ENCODE measurements at regions not wholly inside any gene's neighbourhood (a gene's known extent, or its start where the extent isn't known, plus 50 kb on each side); places are given as distances from the start of the nearest gene placed in this dataset.

- no peak for TF ChIP-seq POLR2AphosphoS5 (IDR thresholded peaks at IDR 0.05)
- no peak for TF ChIP-seq CTCF (IDR thresholded peaks at IDR 0.05)
- no peak for TF ChIP-seq POLR2A (IDR thresholded peaks at IDR 0.05; ENCODE audit: low read depth)
Measured at GRCh38 chr18:42222557-42222956, 267.5 kb downstream of the PIK3C3 start.
